ENCODE measurements at regions not wholly inside any gene's neighbourhood (a gene's known extent, or its start where the extent isn't known, plus 50 kb on each side); places are given as distances from the start of the nearest gene placed in this dataset.

DNA sequence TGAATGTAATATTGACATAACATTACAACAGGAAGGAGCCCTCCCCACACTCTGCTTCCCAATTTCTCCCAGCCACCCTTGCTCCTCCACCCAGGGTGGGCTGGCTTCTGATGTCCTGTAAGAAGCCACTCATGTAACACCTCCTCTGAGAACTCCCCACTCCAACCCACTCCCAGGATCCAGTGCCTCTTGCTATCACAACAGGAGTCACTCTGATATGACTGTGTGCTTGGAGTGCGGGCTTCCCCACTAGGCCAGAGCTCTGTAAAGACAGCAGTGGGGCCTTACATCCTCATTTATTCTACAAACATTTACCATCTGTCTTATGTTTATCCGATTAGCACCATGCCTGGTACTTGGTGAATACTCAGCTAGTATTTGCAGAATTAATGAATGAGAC lies 65.1 kb downstream of the PTGR3 start:
- TF ChIP-seq CTCF (IDR thresholded peaks at IDR 0.05) (no peak), POLR2A (IDR thresholded peaks at IDR 0.05) (no peak), EP300 (IDR thresholded peaks at IDR 0.05) (no peak)
